NB4 (cell line): ENCODE measurements at regions not wholly inside any gene's neighbourhood (a gene's known extent, or its start where the extent isn't known, plus 50 kb on each side); places are given as distances from the start of the nearest gene placed in this dataset.

ENCODE experiments used
- POLR2A ChIP-seq: IDR thresholded peaks from 2 replicates; pipeline ENCODE4 v1.6.1; 2011; ENCODE audit warnings: mild to moderate bottlenecking; ENCODE audit not compliant: insufficient read length; ENCODE audit errors: extremely low read depth
- TF ChIP-seq, protein P1 (sequence below): IDR thresholded peaks from one replicate; pipeline ENCODE4 v1.5.1; 2012; ENCODE audit warnings: low read depth, low read length
- TF ChIP-seq, protein P2 (sequence below): IDR thresholded peaks from 2 replicates; pipeline ENCODE4 v1.6.1; 2011; ENCODE audit warnings: low read depth, low read length

DNA sequence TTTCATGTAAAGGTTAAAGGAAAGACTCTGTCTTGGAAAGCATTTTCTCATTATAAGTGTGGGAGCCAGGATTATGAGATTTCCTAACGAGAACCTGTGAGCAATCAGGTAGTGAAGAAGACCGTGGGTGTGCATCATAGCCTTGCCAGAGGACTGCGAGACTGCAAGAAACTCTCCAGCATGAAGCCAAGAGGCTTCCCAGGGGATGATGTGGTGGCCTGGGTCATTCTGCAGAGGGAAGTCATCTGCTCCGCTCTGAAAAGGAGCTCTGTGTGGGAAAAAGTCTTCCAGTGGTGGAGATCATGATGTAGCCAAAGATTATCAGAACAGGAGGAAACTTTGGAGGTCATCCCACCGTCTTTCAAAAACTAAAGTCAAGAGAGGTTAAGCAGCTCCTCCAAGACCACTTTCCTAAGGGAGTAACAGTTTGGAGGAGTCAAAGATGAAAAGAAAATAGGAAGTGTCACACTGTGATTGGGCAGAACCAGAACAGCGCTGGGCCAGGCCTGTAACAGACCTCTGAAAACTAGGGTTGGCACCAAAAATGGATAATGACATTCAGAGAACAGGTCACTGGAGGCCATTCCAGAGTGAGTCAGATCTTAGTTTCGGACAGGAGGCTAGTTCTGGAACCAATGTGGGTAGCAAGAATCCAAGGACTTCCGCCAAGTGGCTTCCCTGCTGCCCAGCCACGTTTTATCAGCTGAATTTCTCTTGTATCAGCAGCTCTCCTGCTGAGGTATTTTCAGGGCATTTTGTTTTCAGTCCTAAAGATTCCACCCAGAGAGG, 113.0 kb downstream of the LRATD1 start:
- TF ChIP-seq, protein P1, sequence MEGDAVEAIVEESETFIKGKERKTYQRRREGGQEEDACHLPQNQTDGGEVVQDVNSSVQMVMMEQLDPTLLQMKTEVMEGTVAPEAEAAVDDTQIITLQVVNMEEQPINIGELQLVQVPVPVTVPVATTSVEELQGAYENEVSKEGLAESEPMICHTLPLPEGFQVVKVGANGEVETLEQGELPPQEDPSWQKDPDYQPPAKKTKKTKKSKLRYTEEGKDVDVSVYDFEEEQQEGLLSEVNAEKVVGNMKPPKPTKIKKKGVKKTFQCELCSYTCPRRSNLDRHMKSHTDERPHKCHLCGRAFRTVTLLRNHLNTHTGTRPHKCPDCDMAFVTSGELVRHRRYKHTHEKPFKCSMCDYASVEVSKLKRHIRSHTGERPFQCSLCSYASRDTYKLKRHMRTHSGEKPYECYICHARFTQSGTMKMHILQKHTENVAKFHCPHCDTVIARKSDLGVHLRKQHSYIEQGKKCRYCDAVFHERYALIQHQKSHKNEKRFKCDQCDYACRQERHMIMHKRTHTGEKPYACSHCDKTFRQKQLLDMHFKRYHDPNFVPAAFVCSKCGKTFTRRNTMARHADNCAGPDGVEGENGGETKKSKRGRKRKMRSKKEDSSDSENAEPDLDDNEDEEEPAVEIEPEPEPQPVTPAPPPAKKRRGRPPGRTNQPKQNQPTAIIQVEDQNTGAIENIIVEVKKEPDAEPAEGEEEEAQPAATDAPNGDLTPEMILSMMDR: no peak
- TF ChIP-seq, protein P2, sequence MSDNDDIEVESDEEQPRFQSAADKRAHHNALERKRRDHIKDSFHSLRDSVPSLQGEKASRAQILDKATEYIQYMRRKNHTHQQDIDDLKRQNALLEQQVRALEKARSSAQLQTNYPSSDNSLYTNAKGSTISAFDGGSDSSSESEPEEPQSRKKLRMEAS: no peak
- TF ChIP-seq POLR2A: no peak
